HG03060 (cell line): ENCODE measurements at regions not wholly inside any gene's neighbourhood (a gene's known extent, or its start where the extent isn't known, plus 50 kb on each side); places are given as distances from the start of the nearest gene placed in this dataset.
"Not testable (repeated sequence)": the region's sequence is repeated elsewhere in the genome, so short reads cannot be mapped to it uniquely, and the experiment has no call there.

Experiments
- ATAC-seq: cut with Tn5 transposase; IDR thresholded peaks from one replicate; pipeline ENCODE4 v1.9.1; 2021; ENCODE audit warnings: low read depth, moderate number of reproducible peaks; ENCODE audit not compliant: unreplicated experiment

GRCh38 chr3:178182337-178182779 lies 353.9 kb upstream of the KCNMB2 start:
- no peak for ATAC-seq

DNA sequence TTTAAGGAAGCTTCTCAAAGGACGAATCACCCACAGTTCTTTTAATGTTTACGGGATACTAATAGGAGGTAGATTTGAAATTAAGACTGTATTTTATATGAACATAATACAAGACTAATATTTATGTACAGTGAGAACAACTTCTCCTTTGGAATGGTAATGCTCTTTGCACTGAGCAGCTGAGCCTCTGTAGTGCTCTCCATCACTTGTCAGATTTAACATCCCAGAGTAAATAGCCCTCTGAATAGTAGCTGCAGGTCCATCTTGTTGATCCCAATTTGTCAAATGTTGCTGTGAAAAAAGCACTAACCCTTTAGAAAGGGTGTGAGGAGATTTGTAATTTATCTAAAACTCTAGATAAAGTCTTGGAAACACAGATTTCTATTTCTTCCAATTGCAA lies 351.4 kb upstream of the KCNMB2 start:
- ATAC-seq = no peak

DNA sequence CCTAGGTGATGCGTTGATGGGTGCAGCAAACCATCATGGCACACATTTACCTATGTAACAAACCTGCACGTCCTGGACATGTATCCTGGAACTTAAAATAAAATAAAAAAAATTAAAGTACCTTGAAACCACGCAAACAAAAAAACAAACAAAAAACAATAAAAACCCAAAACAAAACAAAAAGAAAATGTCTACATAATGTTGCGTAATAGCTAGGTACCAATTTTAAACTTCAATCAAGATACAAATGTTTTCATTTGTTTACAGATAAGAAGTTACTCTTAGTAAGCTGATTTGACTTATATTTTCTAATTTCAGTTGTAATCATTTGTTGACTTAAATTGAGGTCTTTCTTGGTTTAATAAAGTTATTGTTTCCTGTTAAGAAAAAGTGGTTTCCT lies 349.6 kb upstream of the KCNMB2 start:
- ATAC-seq = no peak

DNA sequence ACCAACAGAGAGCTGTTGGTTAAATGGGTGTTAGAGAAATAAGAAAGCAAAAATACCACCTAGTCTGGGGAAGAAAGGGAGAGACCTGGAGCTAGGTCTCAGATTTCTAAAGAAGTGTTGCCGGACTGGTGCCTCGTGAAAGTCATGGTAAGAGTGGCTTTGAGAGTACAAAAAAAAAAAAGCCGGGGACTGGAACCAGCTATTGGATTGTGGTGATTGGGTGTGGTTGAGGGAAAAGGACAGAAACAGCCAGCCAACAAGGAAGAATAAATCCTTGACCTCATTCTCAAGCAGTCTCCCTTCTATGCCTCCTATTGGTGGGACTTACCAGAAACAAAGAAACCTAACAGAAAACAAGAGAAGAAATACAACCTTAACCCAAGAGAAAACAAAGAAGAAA lies 346.4 kb upstream of the KCNMB2 start:
- no peak for ATAC-seq

DNA sequence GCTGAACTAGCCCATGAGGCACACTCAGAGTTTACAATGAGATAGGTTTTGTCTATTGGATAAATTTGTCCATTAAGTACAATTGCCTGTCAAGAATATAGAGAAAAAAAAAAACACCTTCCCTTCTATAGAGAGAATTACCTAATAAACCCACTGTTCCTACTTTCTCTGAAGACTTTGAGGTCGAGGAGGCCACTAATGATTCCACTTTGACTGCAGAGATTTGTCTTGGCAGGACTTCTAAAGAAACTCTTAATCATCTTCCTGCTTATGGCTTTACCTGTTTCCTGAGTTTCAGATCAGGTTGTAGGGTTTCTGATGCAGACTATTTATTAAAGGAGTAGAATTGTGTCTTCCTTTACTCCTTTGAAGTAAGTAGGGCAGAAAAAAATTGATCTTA lies 342.4 kb upstream of the KCNMB2 start:
- ATAC-seq = no peak

DNA sequence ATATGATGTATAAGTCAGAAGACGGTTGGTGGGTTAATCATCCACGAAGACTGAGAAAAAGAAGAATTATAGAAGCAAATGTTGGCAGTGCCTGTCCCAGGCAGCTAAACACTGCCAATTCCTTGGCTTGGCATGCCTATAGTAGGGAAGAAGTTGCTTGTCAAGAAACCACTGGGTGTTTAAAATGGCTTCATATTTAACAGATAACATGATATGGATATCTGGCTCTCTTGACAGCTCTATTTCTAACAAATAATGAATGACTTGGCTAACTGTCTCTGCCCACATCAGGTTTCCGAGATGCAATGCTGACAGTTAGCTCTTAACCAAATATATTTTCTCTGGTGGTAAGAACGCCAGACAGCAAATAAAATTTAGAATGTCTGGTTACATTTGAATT lies 341.7 kb upstream of the KCNMB2 start:
- ATAC-seq = no peak

DNA sequence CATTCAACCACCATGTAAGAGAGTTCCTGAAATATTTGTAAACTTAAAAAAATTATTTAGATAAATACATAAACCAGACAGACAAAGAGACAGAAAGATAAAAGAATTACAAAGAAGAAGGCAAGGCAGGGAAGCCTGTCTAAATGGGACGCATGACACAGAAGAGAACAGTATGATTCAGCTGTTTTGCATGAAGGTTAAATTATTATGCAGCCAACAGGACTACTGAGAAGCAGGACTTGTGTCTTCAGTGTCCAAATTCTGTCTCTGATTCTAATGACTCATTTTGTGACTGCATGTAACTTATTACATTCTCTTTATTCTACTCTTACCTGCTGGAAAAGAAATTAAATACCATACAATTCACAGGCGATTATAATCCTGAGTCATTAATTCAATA lies 340.4 kb upstream of the KCNMB2 start:
- peak; percentile 100 for ATAC-seq

- ATAC-seq = no peak
Measured at GRCh38 chr3:178198329-178198728, 337.9 kb upstream of the KCNMB2 start.

DNA sequence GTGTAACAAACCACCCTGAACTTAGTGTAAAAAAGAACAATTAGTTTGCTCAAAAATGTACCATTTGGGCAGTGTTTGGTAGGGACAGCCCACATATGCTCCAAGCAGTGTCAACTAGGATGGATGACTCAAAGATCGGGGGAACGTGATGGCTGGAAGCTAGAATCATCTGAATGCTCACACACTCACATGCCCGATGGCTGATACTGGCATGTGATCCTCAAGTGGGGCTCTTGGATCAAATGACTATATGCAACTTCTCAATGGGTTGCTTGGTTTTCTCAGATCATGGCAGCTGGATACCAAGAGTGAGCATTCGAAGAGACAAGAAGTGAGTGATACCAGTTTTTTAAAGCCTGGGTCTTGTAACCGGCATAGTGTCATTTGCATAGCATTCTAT lies 335.9 kb upstream of the KCNMB2 start:
- ATAC-seq = no peak

- no peak for ATAC-seq
Measured at GRCh38 chr3:178201714-178202113, 334.5 kb upstream of the KCNMB2 start.

- ATAC-seq = no peak
Measured at GRCh38 chr3:178202194-178202593, 334.0 kb upstream of the KCNMB2 start.

DNA sequence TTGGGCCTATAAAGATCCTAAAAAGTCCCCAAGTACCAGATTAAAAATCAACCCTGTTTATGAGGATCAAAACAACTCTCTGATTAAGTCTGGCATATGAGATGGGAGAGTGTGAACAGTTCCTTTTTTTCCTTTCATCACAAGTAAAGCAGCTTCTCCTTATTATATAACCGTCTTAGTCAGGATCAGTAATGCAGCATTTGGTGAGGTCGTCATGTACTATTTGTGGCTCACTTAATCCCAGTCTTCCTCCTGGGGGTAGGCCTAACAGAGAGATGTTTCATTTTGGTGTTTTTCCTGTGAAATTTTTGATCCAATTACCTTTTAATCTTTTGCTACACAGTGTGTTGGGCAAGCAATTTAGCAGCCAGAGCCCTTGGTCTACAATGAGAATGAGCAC lies 333.1 kb upstream of the KCNMB2 start:
- no peak for ATAC-seq

DNA sequence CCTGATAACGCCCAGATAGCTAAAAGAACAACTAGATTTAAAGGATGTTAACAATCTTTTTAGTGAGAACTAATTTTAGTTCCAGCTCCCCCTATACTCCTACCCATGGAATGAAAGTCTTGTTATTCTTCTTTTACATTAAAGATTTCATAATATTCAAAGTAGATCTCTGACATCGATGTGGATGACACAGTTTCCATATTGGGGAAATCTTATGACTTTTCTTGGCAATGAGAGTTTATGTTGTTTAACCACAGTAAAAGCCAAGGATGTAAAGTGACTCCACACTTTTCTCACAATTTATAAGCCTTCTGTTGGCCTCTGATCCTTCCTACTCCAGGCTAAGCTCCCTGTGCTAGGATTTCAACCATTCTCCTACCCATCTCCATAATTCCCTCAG lies 332.6 kb upstream of the KCNMB2 start:
- ATAC-seq = no peak

- ATAC-seq = no peak
Measured at GRCh38 chr3:178205740-178206139, 330.5 kb upstream of the KCNMB2 start.

GRCh38 chr3:178206521-178206920 lies 329.7 kb upstream of the KCNMB2 start:
- no peak for ATAC-seq

- not testable (repeated sequence) for ATAC-seq
Measured at GRCh38 chr3:178207161-178207560, 329.1 kb upstream of the KCNMB2 start.

GRCh38 chr3:178207627-178208026 lies 328.6 kb upstream of the KCNMB2 start:
- ATAC-seq = not testable (repeated sequence)

GRCh38 chr3:178209116-178209515 lies 327.1 kb upstream of the KCNMB2 start:
- ATAC-seq = not testable (repeated sequence)

- ATAC-seq = not testable (repeated sequence)
Measured at GRCh38 chr3:178209618-178210017, 326.6 kb upstream of the KCNMB2 start.

GRCh38 chr3:178211086-178211485 lies 325.1 kb upstream of the KCNMB2 start:
- not testable (repeated sequence) for ATAC-seq

- ATAC-seq = no peak
Measured at GRCh38 chr3:178217479-178217878, 318.8 kb upstream of the KCNMB2 start.

- ATAC-seq = no peak
Measured at GRCh38 chr3:178218231-178218630, 318.0 kb upstream of the KCNMB2 start.

DNA sequence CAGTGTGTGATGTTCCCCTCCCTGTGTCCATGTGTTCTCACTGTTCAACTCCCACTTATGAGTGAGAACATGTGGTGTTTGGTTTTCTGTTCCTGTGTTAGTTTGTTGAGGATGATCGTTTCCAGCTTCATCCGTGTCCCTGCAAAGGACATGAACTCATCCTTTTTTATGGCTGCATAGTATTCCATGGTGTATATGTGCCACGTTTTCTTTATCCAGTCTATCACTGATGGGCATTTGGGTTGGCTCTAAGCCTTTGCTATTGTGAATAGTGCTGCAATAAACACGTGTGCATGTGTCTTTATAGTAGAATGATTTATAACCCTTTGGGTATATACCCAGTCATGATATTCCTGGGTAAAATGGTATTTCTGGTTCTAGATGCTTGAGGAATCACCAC lies 316.6 kb upstream of the KCNMB2 start:
- not testable (repeated sequence) for ATAC-seq
